Peyer's patch (tissue), 4 donors: ENCODE measurements at regions not wholly inside any gene's neighbourhood (a gene's known extent, or its start where the extent isn't known, plus 50 kb on each side); places are given as distances from the start of the nearest gene placed in this dataset.

Experiments used
- DNase-seq, 3 donors: peaks; one replicate each; pipeline ENCODE4 v3.0.0-alpha.2; 2017 to 2019
- H3K27ac ChIP-seq, 4 donors: fragments of 200-600 bp; sonication (generic); one replicate each; pipeline ENCODE4 v1.5.1; 2016 to 2019
- H3K27me3 ChIP-seq, 2 donors: fragments of 200-600 bp; sonication (generic); one replicate each; pipeline ENCODE4 v1.5.1; 2019
- H3K36me3 ChIP-seq, 3 donors: fragments of 200-600 bp; sonication (generic); one replicate each; pipeline ENCODE4 v1.5.1; 2016 to 2019
- H3K4me1 ChIP-seq, 4 donors: fragments of 200-600 bp; sonication (generic); one replicate each; pipeline ENCODE4 v1.5.1; 2016 to 2019
- H3K4me3 ChIP-seq, 4 donors: fragments of 200-600 bp; sonication (generic); 1 replicate in 3 of 4; 2 replicates in 1 of 4; pipeline ENCODE4 v1.5.1; 2016 to 2019; ENCODE audit warnings: mild to moderate bottlenecking in 1 of 4
- H3K9me3 ChIP-seq, 4 donors: fragments of 200-600 bp; sonication (generic); one replicate each; pipeline ENCODE4 v1.5.1; 2016 to 2019; ENCODE audit warnings: mild to moderate bottlenecking in 1 of 4
- POLR2A ChIP-seq, 2 donors: fragments of 450-650 bp; IDR thresholded peaks; one replicate each; pipeline ENCODE4 v1.5.1; 2017; ENCODE audit warnings: antibody characterized with exemption in 2 of 2, mild to moderate bottlenecking in 2 of 2, moderate library complexity in 2 of 2
- TF ChIP-seq, protein P1 (sequence below), 6 experiments: fragments of 450-650 bp in 4 of 6; fragments of 200-600 bp in 2 of 6; sonication (generic) in 1 of 6; IDR thresholded peaks; one replicate each; pipeline ENCODE4 v1.5.1; 2017 to 2019; ENCODE audit warnings: antibody characterized with exemption in 6 of 6, mild to moderate bottlenecking in 3 of 6, moderate library complexity in 1 of 6

DNA sequence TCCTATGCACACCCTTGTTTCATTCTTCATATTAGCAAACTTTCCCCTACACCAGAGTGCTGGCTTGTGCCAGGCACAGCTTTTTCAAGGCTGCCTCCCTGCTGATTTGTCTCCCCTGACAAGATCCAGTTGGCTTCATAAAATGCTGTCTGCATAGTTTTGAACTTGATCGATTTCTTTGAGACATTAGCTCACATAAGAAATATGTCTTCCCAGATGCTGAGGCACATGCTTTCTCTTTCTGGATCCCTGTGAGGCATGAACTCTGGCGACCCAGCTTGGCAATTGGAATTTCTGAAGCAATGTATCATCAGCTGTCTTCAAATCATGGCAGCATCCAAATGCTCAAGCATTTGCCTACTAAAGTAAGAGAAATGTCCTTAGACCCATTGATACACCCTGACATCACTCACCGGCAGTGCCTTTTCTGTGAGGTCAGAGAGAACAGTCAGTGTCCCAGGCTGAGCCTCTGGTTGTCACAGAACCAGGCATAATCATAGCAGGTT is 616.4 kb upstream of the GHITM start:
- no peak for DNase-seq

DNA sequence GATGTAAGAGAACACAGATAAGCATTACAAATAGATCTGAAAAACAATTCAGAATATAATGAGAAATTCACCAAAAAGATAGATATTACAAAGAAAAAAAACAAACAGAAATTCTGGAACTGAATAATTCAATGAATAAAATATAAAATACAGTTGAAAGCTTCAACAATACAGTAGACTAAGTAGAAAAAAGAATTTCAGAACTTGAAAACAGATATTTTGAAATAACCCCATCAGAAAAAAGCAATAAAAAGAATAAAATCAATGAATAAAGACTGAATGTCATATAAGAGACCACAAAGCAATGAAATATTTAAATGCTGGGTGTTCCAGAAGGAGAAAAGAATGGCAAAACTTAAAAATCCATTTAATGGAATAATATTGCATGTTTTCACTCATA is 611.4 kb upstream of the GHITM start:
- TF ChIP-seq, protein P1, sequence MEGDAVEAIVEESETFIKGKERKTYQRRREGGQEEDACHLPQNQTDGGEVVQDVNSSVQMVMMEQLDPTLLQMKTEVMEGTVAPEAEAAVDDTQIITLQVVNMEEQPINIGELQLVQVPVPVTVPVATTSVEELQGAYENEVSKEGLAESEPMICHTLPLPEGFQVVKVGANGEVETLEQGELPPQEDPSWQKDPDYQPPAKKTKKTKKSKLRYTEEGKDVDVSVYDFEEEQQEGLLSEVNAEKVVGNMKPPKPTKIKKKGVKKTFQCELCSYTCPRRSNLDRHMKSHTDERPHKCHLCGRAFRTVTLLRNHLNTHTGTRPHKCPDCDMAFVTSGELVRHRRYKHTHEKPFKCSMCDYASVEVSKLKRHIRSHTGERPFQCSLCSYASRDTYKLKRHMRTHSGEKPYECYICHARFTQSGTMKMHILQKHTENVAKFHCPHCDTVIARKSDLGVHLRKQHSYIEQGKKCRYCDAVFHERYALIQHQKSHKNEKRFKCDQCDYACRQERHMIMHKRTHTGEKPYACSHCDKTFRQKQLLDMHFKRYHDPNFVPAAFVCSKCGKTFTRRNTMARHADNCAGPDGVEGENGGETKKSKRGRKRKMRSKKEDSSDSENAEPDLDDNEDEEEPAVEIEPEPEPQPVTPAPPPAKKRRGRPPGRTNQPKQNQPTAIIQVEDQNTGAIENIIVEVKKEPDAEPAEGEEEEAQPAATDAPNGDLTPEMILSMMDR (IDR thresholded peaks at IDR 0.05), result no peak
- TF ChIP-seq POLR2A (IDR thresholded peaks at IDR 0.05), result no peak
- no peak for DNase-seq
- H3K9me3 ChIP-seq, result peaks cover 0 to 9% (median 0%) of the 10 kb centered on the region in 4 donors

More for the DNA sequence above, 616.4 kb upstream of the GHITM start:
- no peak overlapping the region for H3K27ac ChIP-seq
- H3K4me1 ChIP-seq, result no peaks in the 10 kb centered on the region
- no peaks in the 10 kb centered on the region for H3K36me3 ChIP-seq
- no peaks in the 10 kb centered on the region for H3K27me3 ChIP-seq
- peaks cover 0 to 9% (median 0%) of the 10 kb centered on the region in 4 donors for H3K9me3 ChIP-seq
- TF ChIP-seq, protein P1 (IDR thresholded peaks at IDR 0.05), result no peak
- no peak for TF ChIP-seq POLR2A (IDR thresholded peaks at IDR 0.05)
- no peak overlapping the region for H3K4me3 ChIP-seq

DNA sequence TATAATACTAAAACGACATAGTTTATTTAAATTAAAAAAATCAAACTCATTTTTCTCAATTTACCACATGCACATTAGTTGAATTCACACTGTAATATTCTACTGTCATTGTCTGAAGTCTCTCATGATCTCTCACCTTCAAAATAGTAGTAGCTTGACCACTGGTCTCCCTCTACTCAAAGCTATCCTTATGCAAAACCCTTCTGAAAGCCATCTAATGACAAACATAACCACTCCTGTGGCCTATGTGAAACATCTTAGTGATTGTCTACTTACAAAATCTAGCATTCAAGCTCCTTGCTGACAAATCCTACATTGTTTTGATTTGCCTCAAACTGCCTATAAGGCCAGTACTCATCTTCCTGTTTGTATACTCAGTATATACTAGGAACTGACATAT is 606.0 kb upstream of the GHITM start:
- Histone ChIP-seq H3K27ac (no peak overlapping the region), H3K9me3 (no peaks in the 10 kb centered on the region), H3K4me1 (no peaks in the 10 kb centered on the region), H3K27me3 (no peaks in the 10 kb centered on the region), H3K36me3 (no peaks in the 10 kb centered on the region), H3K4me3 (no peak overlapping the region)
- TF ChIP-seq, protein P1 (IDR thresholded peaks at IDR 0.05), result no peak
- no peak for TF ChIP-seq POLR2A (IDR thresholded peaks at IDR 0.05)
- no peak for DNase-seq

More for the DNA sequence above, 611.4 kb upstream of the GHITM start:
- H3K4me1 ChIP-seq, result no peaks in the 10 kb centered on the region
- H3K4me3 ChIP-seq, result no peak overlapping the region
- H3K27ac ChIP-seq, result no peak overlapping the region
- H3K27me3 ChIP-seq, result no peaks in the 10 kb centered on the region
- H3K36me3 ChIP-seq, result no peaks in the 10 kb centered on the region

DNA sequence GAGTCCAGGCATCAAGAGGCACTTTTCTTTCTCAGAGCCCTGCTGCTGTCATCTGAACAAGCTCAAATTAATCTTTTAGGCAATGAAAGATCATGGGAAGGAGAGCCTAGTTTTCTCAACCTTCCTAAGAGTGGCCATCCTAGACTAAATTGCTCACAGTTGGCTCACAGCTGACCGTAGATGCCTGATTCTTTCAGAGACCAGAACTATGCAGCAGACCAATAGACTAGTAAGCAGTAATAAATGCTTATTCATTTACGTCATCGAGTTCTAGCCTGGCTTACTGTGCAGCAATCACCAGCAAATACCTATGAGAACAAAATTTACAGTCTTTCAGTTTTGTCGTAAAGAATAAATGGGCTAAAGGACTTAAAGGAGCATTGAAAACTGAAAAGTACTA is 602.9 kb upstream of the GHITM start:
- DNase-seq, result no peak
- Histone ChIP-seq H3K36me3 (no peaks in the 10 kb centered on the region), H3K4me1 (no peaks in the 10 kb centered on the region), H3K27ac (no peak overlapping the region), H3K27me3 (no peaks in the 10 kb centered on the region), H3K9me3 (no peaks in the 10 kb centered on the region), H3K4me3 (no peak overlapping the region)
- no peak for TF ChIP-seq POLR2A (IDR thresholded peaks at IDR 0.05)
- TF ChIP-seq, protein P1 (IDR thresholded peaks at IDR 0.05), result no peak

DNA sequence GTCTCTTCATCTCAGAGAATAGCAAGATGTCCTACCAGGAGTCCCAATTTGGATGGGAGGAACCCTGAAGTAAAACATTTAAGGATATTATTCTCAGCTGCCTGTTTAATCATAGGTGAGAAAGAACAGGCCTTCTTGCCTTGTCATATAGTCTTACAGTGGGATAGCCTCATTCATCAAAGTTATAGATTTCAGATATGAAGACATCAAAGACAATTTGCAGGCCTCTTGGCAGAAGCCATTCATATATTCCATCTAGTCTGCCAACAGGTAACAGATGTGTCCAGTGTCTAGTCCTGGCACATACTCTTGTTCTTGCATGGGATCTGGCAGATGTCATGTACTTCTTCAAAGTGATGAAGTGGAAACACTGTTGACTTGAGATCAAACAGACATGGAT is 601.3 kb upstream of the GHITM start:
- Histone ChIP-seq H3K27ac (no peak overlapping the region), H3K4me1 (no peaks in the 10 kb centered on the region), H3K27me3 (no peaks in the 10 kb centered on the region), H3K4me3 (no peak overlapping the region), H3K36me3 (no peaks in the 10 kb centered on the region), H3K9me3 (peaks cover 0 to 2% (median 0%) of the 10 kb centered on the region in 4 donors)
- DNase-seq, result no peak
- TF ChIP-seq, protein P1 (IDR thresholded peaks at IDR 0.05), result no peak
- TF ChIP-seq POLR2A (IDR thresholded peaks at IDR 0.05), result no peak
